ENCODE measurements at regions not wholly inside any gene's neighbourhood (a gene's known extent, or its start where the extent isn't known, plus 50 kb on each side); places are given as distances from the start of the nearest gene placed in this dataset.

- TF ChIP-seq CTCF (IDR thresholded peaks at IDR 0.05) = no peak
- TF ChIP-seq POLR2A (IDR thresholded peaks at IDR 0.05) = no peak
These were observed 868.1 kb downstream of the KCNJ2 start for GRCh38 chr17:71037386-71037785.
